ENCODE measurements at regions not wholly inside any gene's neighbourhood (a gene's known extent, or its start where the extent isn't known, plus 50 kb on each side); places are given as distances from the start of the nearest gene placed in this dataset.

- no peak for TF ChIP-seq MAX (IDR thresholded peaks at IDR 0.05)
- TF ChIP-seq JUND (IDR thresholded peaks at IDR 0.05), result no peak
- no peak for TF ChIP-seq EZH2phosphoT487 (IDR thresholded peaks at IDR 0.05; ENCODE audit: borderline replicate concordance)
- peak in 1 of 3 experiments; percentile 14; a peak in 1 of 6 replicates for TF ChIP-seq CTCF (IDR thresholded peaks at IDR 0.05 in 2 of 3, conservative IDR thresholded peaks at IDR 0.05 in 1 of 3; ENCODE audit: borderline replicate concordance in 1 of 3, insufficient read depth in 1 of 3, low read depth in 2 of 3, low read length in 2 of 3)
- no peak for TF ChIP-seq POLR2A (IDR thresholded peaks at IDR 0.05; ENCODE audit: borderline replicate concordance, extremely low read depth, insufficient read depth, insufficient read length)
- TF ChIP-seq CBX3 (IDR thresholded peaks at IDR 0.05; ENCODE audit: low read depth), result no peak
- no peak for TF ChIP-seq YY1 (IDR thresholded peaks at IDR 0.05; ENCODE audit: extremely low read depth, insufficient replicate concordance, low read depth, low read length)
Observed at GRCh38 chr1:166676981-166677380, 162.3 kb upstream of the POGK start.
